ELR (cell line): ENCODE measurements at regions not wholly inside any gene's neighbourhood (a gene's known extent, or its start where the extent isn't known, plus 50 kb on each side); places are given as distances from the start of the nearest gene placed in this dataset.

ENCODE experiments used
- DNase-seq: peaks from one replicate; pipeline ENCODE4 v3.0.0-alpha.2; 2015; ENCODE audit warnings: low read depth

- DNase-seq, result no peak
Observed at GRCh38 chr3:68055215-68055614, 400.8 kb upstream of the SUCLG2 start.

DNA sequence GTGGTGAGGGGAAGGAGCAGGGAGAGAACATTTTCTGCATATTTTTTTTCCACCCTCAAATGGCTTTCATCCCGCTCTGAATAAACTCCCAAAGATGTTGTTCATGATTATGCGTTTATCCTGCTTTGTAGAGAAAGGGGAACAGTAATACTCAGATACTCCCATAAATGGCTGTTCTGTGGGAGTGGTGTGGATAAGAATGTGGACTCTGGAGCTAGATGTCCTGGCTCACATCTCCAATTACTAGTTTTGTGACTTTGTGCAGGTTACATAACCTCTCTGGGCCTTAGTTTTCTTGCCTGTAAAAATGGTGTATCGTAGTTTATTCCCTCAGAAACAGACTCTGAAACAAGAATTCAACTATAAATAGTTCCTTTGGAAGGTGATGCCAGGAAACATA lies 395.4 kb upstream of the SUCLG2 start:
- DNase-seq, result no peak

DNA sequence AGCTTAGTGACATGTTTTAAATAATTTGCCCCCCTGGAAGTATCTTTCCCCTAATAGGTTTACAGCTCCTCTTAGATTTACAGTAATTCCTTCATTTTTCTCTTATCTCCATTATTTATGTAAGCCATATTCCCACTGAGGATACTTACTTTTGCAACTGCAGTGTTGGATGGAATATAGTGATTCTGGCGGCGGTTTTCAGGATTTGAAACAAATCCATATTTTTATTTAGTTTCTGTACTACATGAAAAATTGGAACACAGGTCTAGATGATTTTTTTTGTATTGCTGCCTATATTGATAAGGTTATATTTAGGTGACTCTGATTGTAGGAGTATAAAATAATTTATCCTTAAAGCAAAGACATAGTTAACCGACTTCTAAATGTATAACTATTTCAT lies 391.6 kb upstream of the SUCLG2 start:
- no peak for DNase-seq

DNA sequence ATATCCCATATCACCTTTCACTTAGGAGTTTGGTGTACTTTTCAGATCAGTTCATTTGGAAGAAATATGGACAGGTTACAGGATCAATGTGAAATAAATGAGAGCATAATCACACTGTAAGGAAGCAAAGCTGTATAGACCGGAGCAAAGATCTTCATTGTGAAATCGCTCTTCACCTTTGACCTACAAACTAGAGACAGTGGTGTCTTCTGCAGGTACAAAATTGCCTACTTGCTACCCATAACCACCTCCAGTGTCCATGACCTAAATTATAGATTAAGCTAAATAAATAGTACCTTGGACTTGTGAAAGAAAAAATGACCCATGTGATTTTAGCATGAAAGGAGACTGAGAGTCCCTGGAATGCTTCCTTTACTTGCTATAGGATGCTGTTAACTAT lies 379.5 kb upstream of the SUCLG2 start:
- no peak for DNase-seq

DNA sequence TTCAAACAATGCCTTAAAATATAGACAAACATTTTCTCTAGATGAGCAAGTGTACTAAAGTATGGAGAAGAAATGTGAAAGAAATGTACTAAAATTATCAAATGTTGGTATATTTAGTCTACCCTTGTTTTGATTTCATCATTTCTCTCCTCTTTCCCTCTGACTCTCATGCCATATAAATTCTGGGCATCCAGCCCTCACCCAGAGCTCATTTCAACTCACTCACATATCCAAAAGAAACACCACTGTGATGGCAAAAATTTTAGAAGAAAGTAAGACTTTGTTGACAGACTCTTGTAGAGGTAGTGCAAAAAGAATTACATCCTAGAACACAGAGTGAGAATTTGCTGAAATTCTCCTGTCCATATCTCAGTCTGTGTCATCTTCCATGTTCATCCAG lies 377.8 kb upstream of the SUCLG2 start:
- DNase-seq, result no peak

DNA sequence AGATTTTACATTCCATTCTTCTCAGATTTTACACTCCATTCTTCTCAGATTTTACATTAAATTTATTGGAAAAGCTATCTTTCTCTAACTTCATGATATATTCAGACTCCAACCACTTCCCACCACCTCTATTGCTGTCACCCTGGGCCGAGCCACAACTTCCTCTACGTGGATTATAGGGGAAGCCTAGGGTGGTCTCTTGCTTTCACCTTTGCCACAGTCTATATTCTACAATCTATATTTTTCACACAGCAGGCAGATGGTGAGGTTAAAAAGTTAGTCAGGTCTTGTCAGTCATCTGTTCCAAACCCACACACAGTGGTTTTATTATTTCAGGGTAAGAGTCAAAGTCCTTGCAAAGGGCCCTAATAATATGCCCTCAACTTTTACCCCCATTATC lies 370.8 kb upstream of the SUCLG2 start:
- DNase-seq, result no peak

- no peak for DNase-seq
Observed at GRCh38 chr3:68019876-68020275, 365.5 kb upstream of the SUCLG2 start.

GRCh38 chr3:68018275-68018674 lies 363.9 kb upstream of the SUCLG2 start:
- DNase-seq, result peak; percentile 7

GRCh38 chr3:68017069-68017468 lies 362.7 kb upstream of the SUCLG2 start:
- DNase-seq, result peak; percentile 4

- no peak for DNase-seq
Observed at GRCh38 chr3:68009900-68010299, 355.5 kb upstream of the SUCLG2 start.

DNA sequence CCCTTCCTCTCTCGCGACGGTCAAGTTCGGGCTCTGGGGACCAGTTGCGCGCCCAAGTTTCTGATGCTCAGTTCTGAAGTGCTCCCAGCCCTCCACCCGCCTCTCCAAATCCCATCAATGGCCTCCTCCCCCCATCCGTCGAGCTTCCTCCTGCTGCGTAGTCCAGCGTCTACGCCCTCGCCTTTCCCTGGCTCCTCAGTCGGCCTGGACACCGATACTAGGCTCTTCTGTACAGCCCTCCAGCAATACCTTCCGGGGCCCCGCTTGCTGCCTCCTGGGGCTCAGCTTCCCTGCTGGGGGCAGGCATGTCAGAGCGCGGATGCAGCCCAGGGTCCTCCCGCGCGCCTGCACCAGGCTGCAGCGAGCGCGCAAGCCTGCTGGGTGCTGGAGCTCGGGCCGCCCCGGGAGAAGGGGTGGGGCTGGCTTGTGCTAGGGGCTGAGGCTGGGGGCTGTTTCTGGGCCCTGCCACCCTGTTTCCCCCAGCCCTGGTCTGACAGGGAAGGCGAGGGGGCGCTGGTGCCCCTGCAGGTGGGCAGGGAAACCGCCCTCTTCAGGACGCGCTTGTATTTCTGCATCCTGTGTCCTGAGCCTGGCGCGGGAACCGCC lies 353.3 kb upstream of the SUCLG2 start:
- no peak for DNase-seq

DNA sequence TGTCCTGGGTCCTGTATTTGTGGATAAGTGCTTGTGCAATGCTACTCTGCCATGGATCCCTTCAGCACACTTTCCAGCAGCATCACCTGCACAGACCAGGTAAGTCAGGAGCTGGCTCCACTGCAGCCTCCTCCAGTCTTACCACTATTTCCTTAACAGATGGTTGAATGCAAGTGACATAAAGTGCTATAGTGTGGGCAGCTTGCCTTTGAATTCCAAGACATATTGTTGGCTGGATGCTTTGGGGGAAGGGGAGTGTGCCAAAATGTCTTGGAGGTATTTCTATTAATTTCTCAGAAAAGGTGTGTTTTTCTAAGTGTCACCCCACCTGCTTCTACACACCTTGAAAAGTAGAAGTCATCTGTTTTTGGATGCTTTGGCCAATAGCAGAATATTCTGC lies 352.2 kb upstream of the SUCLG2 start:
- DNase-seq, result no peak

DNA sequence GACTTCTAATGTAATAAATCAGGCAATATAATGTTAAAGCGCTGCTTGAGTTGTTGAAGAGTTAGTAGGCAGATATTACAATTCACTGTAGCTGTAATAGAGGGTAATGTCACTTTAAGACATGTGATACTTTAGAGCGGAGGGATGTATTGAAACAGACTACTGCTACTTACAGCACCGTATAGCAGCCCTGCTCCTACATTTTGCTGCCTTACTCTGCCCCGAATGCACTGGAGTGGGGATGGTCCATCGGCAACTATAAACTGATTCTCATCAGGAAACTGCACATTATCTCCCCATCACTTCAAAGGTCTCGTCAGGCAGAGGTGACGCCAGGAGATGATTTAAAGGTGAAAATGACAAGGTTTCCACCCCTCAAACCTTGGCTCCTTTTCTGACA lies 349.7 kb upstream of the SUCLG2 start:
- DNase-seq, result no peak

- DNase-seq, result no peak
Observed at GRCh38 chr3:67998281-67998680, 343.9 kb upstream of the SUCLG2 start.

DNA sequence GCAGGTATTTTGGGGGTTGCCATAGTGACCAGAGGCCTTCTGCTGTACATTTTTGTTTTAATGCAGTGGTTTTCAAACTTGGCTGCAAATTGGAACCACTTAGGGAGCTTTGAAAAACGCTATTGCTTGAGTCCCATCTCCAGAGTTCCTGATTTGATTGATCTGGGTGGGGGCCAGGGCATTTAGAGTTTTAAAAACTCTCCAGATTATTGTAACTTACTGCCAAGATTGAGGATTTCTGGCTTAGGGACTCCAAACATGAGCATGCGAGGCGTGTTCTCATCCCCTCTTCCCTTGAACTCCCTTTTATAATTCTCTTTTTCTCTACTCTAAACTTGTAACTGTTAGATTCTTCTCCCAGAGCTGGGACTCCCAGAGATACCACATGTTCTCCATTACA lies 340.8 kb upstream of the SUCLG2 start:
- DNase-seq, result no peak

DNA sequence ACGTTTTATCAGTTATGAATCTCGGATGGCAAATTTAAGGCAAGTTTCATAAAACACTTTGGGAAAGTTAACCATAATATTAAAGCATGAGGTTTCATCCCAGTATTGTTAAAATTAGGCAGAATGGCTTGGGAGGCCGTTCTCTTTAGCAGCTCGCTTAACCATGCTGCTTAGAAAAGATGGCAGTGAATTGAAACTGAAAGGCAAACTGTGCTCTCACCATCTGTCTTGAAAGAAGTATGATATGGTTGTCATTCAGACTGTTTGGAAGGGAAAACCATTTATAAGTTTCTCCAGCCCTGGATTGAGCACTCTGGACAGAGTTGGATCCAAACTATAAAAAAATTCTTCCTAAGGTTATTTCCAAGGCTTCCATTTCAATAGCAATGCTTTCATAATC lies 332.3 kb upstream of the SUCLG2 start:
- no peak for DNase-seq

DNA sequence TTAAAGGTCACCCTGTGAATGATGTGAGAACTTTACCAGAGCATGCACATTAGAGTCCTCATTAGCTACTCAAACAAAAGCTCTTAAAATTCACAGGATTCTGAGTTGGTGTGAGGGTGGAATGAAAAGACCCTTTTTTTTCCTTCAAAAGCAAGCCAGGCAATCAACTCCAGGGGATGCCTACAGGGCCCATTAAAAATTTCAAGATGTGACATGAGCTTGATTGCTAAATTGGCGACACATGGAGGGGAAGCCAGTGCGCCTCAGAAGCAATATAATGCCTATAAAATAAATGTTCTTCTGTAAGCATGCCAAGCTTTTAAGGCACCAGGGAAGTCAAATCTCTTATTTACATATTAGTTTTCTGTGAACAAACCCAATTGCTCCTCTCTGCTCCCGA lies 328.8 kb upstream of the SUCLG2 start:
- no peak for DNase-seq

DNA sequence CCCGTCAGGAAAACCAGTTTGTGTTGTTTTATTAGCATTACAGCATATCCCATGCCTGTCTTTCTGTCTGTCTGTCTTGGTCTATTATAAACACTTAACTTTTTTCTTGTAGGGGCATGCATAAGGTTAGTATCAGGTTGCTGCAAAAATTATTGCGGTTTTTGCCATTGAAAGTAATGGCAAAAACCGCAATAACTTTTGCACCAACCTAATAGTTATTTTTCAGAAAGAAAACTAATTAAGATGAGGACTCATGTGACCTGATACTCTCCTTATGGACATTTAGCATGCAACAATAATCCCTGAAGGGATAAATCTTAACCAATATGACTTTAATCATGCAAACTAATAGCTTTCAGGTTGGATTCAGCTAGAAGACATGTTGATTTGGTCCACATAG lies 326.7 kb upstream of the SUCLG2 start:
- DNase-seq, result no peak

GRCh38 chr3:67979342-67979741 lies 324.9 kb upstream of the SUCLG2 start:
- DNase-seq, result no peak

- DNase-seq, result no peak
Observed at GRCh38 chr3:67977762-67978161, 323.4 kb upstream of the SUCLG2 start.

- DNase-seq, result peak; percentile 16
Observed at GRCh38 chr3:67976663-67977062, 322.3 kb upstream of the SUCLG2 start.

DNA sequence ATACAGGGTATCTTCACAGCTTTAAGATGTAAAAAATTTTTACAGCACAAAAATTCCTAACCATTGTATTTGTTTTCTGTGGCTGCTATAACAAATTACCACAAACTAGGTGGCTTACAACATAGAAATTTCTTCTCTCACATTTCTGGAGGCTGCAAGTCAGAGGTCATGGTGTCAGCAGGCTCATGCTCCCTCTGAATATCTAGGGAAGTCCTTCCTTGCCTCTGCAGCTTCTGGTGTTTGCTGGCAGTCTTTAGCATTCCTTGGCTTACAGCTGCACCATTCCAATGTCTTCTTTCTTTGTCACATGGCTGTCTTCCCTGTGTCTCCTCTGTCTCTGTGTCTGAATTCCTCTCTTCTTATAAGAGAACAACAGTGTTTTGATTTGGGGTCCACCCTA lies 310.2 kb upstream of the SUCLG2 start:
- no peak for DNase-seq

DNA sequence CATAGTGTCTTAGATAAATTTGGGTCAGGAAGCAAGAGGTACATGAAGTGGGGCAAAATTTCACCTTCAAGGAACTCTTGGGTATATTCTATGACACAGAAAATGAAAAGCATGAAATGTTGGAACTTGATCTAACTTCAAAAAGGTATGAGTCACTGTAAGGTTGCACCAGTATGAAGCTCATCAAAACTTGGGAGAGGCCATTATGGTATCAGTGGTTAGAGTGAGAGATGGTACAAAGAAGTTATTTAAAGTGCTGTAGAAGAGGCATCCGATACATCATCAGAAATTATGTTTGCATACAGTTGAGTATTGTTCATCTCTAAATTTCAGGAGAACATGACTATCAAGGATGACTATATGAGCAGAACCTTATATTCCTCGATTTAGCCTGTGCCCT lies 302.9 kb upstream of the SUCLG2 start:
- no peak for DNase-seq

DNA sequence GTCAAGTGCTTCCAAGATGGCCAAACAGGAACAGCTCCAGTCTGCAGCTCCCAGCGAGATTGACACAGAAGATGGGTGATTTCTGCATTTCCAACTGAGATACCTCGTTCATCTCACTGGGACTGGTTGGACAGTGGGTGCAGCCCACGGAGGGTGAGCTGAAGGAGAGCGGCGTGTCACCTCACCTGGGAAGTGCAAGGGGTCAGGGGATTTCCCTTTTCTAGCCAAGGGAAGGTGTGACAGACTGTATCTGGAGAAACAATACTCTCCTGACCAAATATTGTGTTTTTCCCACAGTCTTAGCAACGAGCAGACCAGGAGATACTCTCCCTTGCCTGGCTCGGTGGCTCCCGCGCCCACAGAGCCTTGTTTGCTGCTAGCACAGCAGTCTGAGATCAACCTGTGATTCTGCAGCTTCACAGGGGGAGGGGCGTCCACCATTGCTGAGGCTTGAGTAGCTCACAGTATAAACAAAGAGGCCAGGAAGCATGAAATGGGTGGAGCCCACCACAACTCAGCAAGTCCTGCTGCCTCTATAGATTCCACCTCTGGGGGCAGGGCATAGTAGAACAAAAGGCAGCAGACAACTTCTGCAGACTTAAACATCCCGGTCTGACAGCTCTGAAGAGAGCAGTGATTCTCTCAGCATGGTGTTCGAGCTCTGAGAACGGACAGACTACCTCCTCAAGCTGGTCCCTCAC lies 293.5 kb upstream of the SUCLG2 start:
- DNase-seq, result peak; percentile 20
